Posterior vena cava (tissue), 2 donors: ENCODE measurements at regions not wholly inside any gene's neighbourhood (a gene's known extent, or its start where the extent isn't known, plus 50 kb on each side); places are given as distances from the start of the nearest gene placed in this dataset.
"Not testable (repeated sequence)": the region's sequence is repeated elsewhere in the genome, so short reads cannot be mapped to it uniquely, and the experiment has no call there.

Experiments
- DNase-seq: peaks from one replicate; pipeline ENCODE4 v3.0.0-alpha.2; 2020; ENCODE audit warnings: low spot score
- intact Hi-C, 2 donors: fragments of 100-400 bp; cut with DNase I; formaldehyde crosslinking; loops; one replicate each; pipeline versions ENCODE4 v1.14.1 to v1.14.2; 2022 to 2023
- donor health status: DM: yes; HTN: yes; CAD: no.
- donor health status: DM: yes; HTN: yes; CAD: no.

- DNase-seq: not testable (repeated sequence)
- intact Hi-C loops: loop anchor here (10.0 kb wide), 2 partner anchors 412 to 422 kb away; no protein-coding TSS in a partner anchor
Measured at GRCh38 chr6:167482801-167483200, 157.9 kb downstream of the TTLL2 start.

GRCh38 chr6:167485186-167485978 lies 160.5 kb downstream of the TTLL2 start:
- intact Hi-C loops: loop anchor here (5.0 to 10.0 kb wide), 3 partner anchors 409 to 1233 kb away; no protein-coding TSS in a partner anchor
- no peak for DNase-seq

GRCh38 chr6:167487749-167488664 lies 163.1 kb downstream of the TTLL2 start:
- DNase-seq: no peak
- intact Hi-C loops: loop anchor here (5.0 to 10.0 kb wide), 3 partner anchors 407 to 1236 kb away; no protein-coding TSS in a partner anchor

- DNase-seq: no peak
- intact Hi-C loops: no loop called here
Measured at GRCh38 chr6:167491438-167492099, 166.7 kb downstream of the TTLL2 start.

- DNase-seq: no peak
- intact Hi-C loops: no loop called here
Measured at GRCh38 chr6:167492100-167492449, 167.2 kb downstream of the TTLL2 start.

GRCh38 chr6:167493310-167493709 lies 168.4 kb downstream of the TTLL2 start:
- peak; percentile 16 for DNase-seq
- intact Hi-C loops: no loop called here

DNA sequence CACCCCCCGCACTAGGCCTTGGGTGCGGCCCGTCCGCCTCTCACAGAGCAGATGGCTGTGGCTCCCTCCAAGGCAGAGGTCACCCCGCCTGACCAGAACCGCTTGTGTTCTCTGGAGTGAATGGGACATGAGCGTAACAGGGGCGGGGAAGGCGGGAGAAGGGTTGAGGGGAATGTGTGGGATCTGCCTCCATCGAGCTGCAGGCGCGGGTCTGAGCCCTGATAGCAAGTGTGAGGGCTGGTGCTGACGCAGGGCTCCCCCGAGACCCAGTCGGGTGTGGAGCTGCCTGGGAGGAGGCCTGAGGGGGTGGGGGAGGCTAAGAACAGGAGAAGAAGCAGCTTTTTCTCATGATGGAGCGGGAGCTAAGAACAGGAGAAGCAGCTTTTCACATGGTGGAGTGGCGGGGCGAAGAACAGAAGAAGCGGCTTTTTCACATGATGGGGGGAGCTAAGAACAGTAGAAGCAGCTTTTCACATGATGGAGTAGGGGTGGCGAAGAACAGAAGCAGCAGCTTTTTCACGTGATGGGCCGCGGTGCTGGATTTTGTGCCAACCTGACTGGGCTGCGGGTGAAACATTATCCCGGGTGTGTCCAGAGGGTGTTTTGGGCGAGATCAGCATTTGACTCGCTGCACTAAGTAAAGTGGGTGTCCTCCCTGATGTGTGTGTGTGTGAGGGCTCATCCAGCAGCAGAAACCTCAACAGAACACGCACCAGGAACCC lies 169.3 kb downstream of the TTLL2 start:
- peak; percentile 85 for DNase-seq
- intact Hi-C loops: no loop called here

DNA sequence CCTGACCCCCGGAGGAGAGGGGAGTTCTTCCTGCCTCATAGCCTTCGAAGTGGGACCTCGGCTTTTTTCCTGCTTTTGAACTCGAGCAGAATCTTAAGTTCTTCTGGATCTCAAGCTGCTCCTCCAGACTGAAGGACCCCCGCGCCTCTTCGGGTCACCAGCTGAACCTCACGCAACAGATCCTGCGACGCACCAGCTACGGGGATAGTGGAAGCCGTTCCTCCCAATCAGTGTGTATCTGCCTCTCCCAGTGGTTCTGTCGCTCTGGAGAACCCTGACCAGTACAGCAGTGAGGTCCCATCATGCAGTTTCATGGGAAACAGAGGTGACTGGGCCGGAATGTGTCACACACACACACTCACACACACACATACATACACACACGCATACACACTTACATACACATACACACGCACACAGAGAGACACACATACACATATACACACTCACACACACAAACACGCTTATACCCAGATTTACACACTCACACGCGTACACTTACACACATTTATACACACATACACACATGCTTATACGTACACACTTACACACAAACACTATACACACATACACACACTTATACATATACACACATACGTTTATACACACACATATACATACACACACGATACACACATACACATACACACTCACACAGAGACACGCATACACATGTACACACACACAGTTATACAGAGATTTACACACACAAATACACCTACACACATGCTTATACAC lies 170.0 kb downstream of the TTLL2 start:
- no peak for DNase-seq
- intact Hi-C loops: no loop called here

DNA sequence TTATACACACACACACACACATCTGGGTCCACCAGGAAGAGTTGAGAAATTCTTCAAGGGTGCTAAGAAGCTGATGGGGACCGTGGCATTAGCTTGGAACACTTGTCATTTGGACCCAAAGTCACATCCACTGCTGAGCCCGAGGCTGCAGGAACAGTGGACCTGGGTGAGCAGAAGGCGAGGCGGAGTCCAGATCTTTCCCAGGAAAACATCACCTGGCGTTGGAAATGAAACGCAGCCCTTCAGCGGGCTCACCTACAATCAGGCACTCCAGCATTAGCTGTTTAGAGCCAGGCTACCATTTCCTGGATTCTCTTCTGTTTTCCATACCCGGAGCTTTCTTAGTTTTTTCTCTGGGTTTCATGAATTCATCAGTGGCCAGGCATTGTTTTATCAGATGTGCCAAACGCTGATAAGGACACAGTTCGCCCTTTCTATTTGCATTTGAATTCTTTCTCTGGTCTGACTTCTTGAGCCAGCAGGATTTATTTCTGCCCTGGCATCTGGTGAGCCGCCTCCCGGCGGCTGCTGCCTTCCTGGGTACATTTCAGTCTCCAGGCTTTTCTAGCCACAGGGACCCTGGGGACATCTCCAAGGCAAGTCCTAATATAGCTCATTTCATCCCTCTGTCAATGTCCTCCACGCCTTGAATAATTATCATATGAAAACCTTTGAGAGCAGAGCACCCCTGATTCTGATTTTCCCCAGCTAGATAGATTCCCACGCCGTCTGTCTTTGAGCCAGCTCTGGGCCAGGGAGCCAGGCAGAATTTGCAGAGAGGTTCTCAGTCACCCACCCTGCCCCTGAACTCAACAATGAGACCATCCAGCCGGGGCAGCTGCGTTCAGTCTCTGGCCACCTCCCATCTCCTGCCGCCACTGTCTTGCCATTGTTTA lies 170.9 kb downstream of the TTLL2 start:
- peak; percentile 58 for DNase-seq
- intact Hi-C loops: no loop called here

DNA sequence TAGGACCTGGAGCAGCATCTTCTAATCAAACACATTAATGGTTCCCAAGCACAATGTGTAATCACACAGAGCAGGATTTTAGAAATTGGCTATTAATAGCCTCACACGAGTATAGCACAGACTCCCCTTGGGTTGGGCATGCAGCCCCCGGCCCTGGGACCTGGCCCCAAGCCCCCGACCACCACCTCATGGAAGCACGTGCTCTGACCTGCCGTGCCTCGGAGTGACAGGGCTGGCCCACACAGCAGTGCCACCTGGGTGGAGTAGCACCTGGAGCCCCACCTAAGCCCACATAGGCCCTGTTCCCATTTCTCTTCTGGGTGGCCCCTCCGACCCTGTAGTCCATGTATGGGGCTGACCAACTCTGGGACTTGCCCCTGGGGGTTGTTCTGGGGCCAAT lies 171.8 kb downstream of the TTLL2 start:
- intact Hi-C loops: no loop called here

GRCh38 chr6:167497428-167498056 lies 172.7 kb downstream of the TTLL2 start:
- intact Hi-C loops: no loop called here
- DNase-seq: peak; percentile 14

More for the DNA sequence above, 171.8 kb downstream of the TTLL2 start:
- peak; percentile 30 for DNase-seq

DNA sequence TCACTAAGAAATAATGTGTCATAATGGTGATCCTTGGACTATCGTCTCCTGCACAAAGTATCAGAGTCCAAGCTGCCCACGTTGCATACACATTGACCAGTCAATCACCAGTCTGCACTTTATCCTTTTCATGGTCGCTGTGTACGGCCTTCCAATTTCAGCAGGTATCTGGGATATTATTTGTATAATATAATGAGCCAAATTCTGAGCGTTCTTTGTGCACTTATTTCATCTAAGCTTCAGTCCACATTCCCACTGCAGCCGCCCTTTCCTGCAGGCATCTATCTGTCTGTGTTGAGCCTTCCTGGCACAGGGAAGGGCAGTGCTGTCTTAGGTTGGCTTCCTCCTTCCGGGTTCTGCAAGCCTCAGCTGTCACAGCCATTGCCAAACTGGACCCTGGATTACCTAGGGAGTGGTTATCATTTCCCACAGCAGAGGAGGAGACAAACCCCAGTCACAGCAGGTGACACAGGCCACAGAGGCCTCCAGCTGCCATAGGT lies 174.3 kb downstream of the TTLL2 start:
- intact Hi-C loops: no loop called here
- DNase-seq: no peak

DNA sequence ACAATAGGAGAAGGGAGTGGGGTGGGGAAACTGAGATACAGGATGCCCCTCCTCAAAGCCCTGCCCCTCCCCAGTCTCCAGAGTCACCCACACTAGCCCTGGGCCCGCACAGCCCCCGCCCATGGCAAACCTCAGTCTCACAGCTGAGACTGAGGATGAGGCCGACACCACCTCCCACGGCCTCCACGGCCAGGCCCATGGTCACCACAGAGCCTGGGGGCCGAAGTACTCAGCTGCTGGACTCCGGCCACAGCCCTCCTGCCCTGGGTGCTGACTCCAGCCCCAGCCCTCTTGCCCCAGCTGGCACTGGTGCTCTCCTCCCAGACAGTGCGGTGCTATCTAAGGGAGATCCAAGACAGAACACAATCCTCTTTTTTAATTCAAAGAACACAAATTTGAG lies 176.1 kb downstream of the TTLL2 start:
- peak; percentile 45 for DNase-seq
- intact Hi-C loops: no loop called here

GRCh38 chr6:167501831-167502385 lies 177.0 kb downstream of the TTLL2 start:
- intact Hi-C loops: no loop called here
- peak; percentile 72 for DNase-seq

DNA sequence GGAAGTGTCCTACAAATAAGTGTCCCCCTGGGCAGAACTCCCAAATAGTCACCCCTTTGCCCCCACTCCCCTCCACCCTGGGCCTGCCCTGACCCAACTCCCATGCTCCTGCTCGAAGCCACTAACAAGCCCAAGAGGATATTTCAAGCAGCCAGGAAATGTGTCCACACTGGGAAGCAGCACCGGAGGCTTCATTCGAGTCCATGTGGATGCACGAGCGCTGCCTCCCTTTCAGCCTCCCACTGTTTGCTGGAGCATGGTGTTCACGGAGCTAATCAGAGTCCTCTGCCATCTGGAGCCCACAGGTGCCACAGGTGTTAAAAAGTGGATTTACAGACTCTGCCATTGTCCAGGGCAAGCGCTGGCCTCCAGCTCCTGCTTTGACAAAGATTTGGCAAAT lies 177.6 kb downstream of the TTLL2 start:
- intact Hi-C loops: no loop called here
- peak; percentile 69 for DNase-seq

DNA sequence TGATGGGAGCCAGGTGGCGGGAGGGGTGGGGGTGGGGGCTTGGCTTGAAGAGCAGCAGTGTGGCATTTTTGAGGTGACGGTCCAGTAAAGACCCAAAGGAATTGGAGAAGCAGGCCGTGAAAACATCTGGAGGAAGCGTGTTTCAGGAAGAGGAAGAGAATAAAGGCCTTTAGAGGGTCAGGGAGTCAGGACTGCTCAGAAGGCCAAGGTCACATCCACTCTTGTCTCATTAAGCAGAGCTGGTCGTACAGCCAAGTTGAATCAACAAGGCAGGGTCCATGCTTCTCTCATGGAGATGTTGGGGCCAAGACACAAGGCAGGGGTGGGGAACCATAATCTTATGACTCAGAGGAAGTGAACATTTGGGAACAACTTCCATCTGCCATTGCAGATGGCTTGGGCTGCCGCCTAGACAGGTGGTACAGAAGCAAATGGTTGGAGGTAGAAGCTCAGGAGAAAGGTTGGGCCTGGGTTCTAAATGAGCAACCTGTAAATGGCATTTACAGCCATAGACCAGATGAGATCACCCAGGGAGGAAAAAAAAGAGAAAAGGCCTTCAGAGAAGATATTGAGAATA lies 179.6 kb downstream of the TTLL2 start:
- intact Hi-C loops: no loop called here
- DNase-seq: peak; percentile 38
